HCT116 (cell line): ENCODE measurements at regions not wholly inside any gene's neighbourhood (a gene's known extent, or its start where the extent isn't known, plus 50 kb on each side); places are given as distances from the start of the nearest gene placed in this dataset.

Experiments used
- ATAC-seq: fragments of 200-7000 bp; cut with Tn5 transposase; 2 replicates; pipeline ENCODE4 v1.9.1; 2020; ENCODE audit warnings: mild to moderate bottlenecking, moderate library complexity
- BruUV-seq: library from RNA; stranded (reverse); fragments of 400-500 nt; replicated peaks from 2 replicates; lab custom pipeline; 2021; lab: Mats Ljungman, UMichigan
- CTCF ChIA-PET: fragments of 300-600 bp; sonication (Branson Sonifier 250); formaldehyde crosslinking; loops from one replicate; lab custom pipeline; 2021; ENCODE audit warnings: antibody characterized with exemption; lab: Charles Lee
- POLR2A ChIA-PET: fragments of 300-600, 350-600 bp; sonication (Branson Sonifier 250); formaldehyde crosslinking; loops from one replicate; lab custom pipeline; 2021; ENCODE audit warnings: antibody characterized with exemption; lab: Charles Lee
- RAD21 ChIA-PET, 2 experiments: fragments of 300-600 bp; sonication (Branson Sonifier 250); formaldehyde crosslinking; loops; one replicate each; lab custom pipeline; 2023; ENCODE audit warnings: low total read pairs in 2 of 2; ENCODE audit not compliant: uncharacterized antibody in 2 of 2, unreplicated experiment in 2 of 2, low non-redundant PET in 1 of 2; lab: Charles Lee
- DNase-seq: peaks from one replicate; pipeline ENCODE4 v3.0.0-alpha.2; 2010; ENCODE audit warnings: low read depth, low spot score
- H2AFZ ChIP-seq: fragments of 200-600 bp; shearing (Covaris generic), sonication (generic); 2 replicates; pipeline ENCODE4 v1.6.1; 2017; ENCODE audit warnings: low read depth, mixed run types, mixed read lengths, antibody characterized with exemption, low read length; ENCODE audit not compliant: poor library complexity, severe bottlenecking
- H3K27ac ChIP-seq: 2 replicates; pipeline ENCODE4 v1.5.1; 2012; ENCODE audit warnings: low read depth, low read length
- H3K27me3 ChIP-seq: fragments of 200-600 bp; sonication (generic); 2 replicates; pipeline ENCODE4 v1.6.1; 2016; ENCODE audit warnings: mixed run types, low read length, mixed read lengths; ENCODE audit not compliant: insufficient read depth
- H3K36me3 ChIP-seq, 2 experiments: fragments of 200-500 bp in 1 of 2; fragments of 200-600 bp in 1 of 2; sonication (Bioruptor generic) in 1 of 2; sonication (generic) in 1 of 2; 2 replicates each; pipeline versions ENCODE4 v1.5.1 to v1.6.1; 2014 to 2016; ENCODE audit warnings: low read length in 2 of 2, inconsistent platforms in 1 of 2, mixed read lengths in 1 of 2, mixed run types in 1 of 2; ENCODE audit not compliant: insufficient read depth in 2 of 2, control insufficient read depth in 1 of 2
- H3K4me1 ChIP-seq, 2 experiments: fragments of 200-600 bp in 1 of 2; sonication (generic) in 1 of 2; 2 replicates each; pipeline versions ENCODE4 v1.5.1 to v1.6.1; 2012 to 2017; ENCODE audit warnings: low read length in 2 of 2, inconsistent platforms in 1 of 2, mild to moderate bottlenecking in 1 of 2, mixed read lengths in 1 of 2, mixed run types in 1 of 2, moderate library complexity in 1 of 2; ENCODE audit not compliant: insufficient read depth in 2 of 2, control insufficient read depth in 1 of 2
- H3K4me2 ChIP-seq: fragments of 200-600 bp; sonication (generic); 2 replicates; pipeline ENCODE4 v1.6.1; 2017; ENCODE audit warnings: mixed run types, low read length, mixed read lengths
- H3K4me3 ChIP-seq, 2 experiments: fragments of 200-600 bp in 1 of 2; sonication (generic) in 1 of 2; replicated peaks in 1 of 2; 2 replicates each; pipeline ENCODE4 v1.5.1; 2011 to 2016; ENCODE audit warnings: low read length in 2 of 2, control low read depth in 1 of 2, low read depth in 1 of 2, mild to moderate bottlenecking in 1 of 2, mixed read lengths in 1 of 2, mixed run types in 1 of 2
- H3K79me2 ChIP-seq: fragments of 200-600 bp; sonication (generic); 2 replicates; pipeline ENCODE4 v1.6.1; 2017; ENCODE audit warnings: mild to moderate bottlenecking, mixed run types, low read length, moderate library complexity, mixed read lengths; ENCODE audit not compliant: insufficient read depth
- H3K9ac ChIP-seq: fragments of 200-600 bp; sonication (generic); 2 replicates; pipeline ENCODE4 v1.6.1; 2016; ENCODE audit warnings: low read length, mixed read lengths
- H3K9me2 ChIP-seq: fragments of 200-600 bp; sonication (generic), shearing (Covaris generic); 2 replicates; pipeline ENCODE4 v1.6.1; 2017; ENCODE audit warnings: mixed run types, mild to moderate bottlenecking, moderate library complexity; ENCODE audit not compliant: insufficient read depth
- H3K9me3 ChIP-seq, 2 experiments: fragments of 200-500 bp in 1 of 2; fragments of 200-600 bp in 1 of 2; sonication (Bioruptor generic) in 1 of 2; sonication (generic) in 1 of 2; 2 replicates each; pipeline ENCODE4 v1.6.1; 2014 to 2017; ENCODE audit warnings: low read length in 2 of 2, mixed read lengths in 2 of 2, inconsistent platforms in 1 of 2, low read depth in 1 of 2, mild to moderate bottlenecking in 1 of 2, mixed run types in 1 of 2, moderate library complexity in 1 of 2; ENCODE audit not compliant: control insufficient read depth in 1 of 2, insufficient read depth in 1 of 2
- H4K20me1 ChIP-seq: fragments of 200-600 bp; sonication (generic), shearing (Covaris generic); 2 replicates; pipeline ENCODE4 v1.6.1; 2017; ENCODE audit warnings: mixed run types, mild to moderate bottlenecking, moderate library complexity; ENCODE audit not compliant: insufficient read depth
- CBX3 ChIP-seq: IDR thresholded peaks from 2 replicates; pipeline ENCODE4 v1.6.1; 2012; ENCODE audit warnings: low read depth
- CTCF ChIP-seq, 3 experiments: fragments of 200-600 bp in 1 of 3; sonication (generic) in 1 of 3; IDR thresholded peaks in 2 of 3; conservative IDR thresholded peaks in 1 of 3; 2 replicates each; pipeline ENCODE4 v1.5.1; 2012 to 2017; ENCODE audit warnings: low read depth in 2 of 3, low read length in 2 of 3, antibody characterized with exemption in 1 of 3, borderline replicate concordance in 1 of 3, control low read depth in 1 of 3, mild to moderate bottlenecking in 1 of 3, mixed read lengths in 1 of 3, mixed run types in 1 of 3, moderate library complexity in 1 of 3; ENCODE audit not compliant: insufficient read depth in 1 of 3
- ELF1 ChIP-seq: IDR thresholded peaks from 2 replicates; pipeline ENCODE4 v1.6.1; 2012; ENCODE audit warnings: low read depth, borderline replicate concordance
- POLR2A ChIP-seq: IDR thresholded peaks from 2 replicates; pipeline ENCODE4 v1.7.0; 2011; ENCODE audit warnings: borderline replicate concordance; ENCODE audit not compliant: insufficient read depth, insufficient read length; ENCODE audit errors: extremely low read depth
- POLR2AphosphoS5 ChIP-seq: IDR thresholded peaks from 2 replicates; pipeline ENCODE4 v1.6.1; 2011; ENCODE audit warnings: mild to moderate bottlenecking, low read depth, low read length, moderate library complexity
- RAD21 ChIP-seq: IDR thresholded peaks from 2 replicates; pipeline ENCODE4 v1.6.1; 2012; ENCODE audit warnings: low read depth, mild to moderate bottlenecking
- ZFX ChIP-seq: fragments of 450-650 bp; IDR thresholded peaks from 2 replicates; pipeline ENCODE4 v1.6.1; 2017
- intact Hi-C: fragments of 100-400 bp; cut with micrococcal nuclease; formaldehyde crosslinking; loops from 2 replicates; pipeline ENCODE4 v1.10.0; 2022
- TF ChIP-seq, protein P1 (sequence below): IDR thresholded peaks from 2 replicates; pipeline ENCODE4 v1.6.1; 2011; ENCODE audit warnings: mild to moderate bottlenecking, low read length, moderate library complexity; ENCODE audit not compliant: insufficient replicate concordance; ENCODE audit errors: extremely low read depth

DNA sequence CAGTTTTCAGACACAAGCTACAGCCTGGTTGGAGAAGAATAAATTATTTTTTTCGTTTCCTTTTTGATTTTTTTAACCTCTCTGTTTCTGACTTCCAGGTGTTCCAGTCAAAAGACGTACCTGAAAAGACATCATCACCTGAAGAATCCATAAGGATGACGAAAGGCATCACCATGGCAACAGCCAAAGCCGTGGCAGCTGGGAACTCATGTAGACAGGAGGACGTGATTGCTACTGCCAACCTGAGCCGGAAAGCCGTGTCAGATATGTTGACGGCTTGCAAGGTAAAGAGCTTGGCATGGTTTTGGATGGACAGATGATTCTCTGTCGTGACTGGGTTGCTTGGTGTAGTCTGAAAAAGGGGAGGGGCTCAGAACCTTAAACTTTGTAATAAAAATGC lies 237.0 kb upstream of the TPM1 start:
- Histone ChIP-seq H4K20me1 (no peaks in the 10 kb centered on the region), H3K27ac (no peak overlapping the region), H3K9ac (no peak overlapping the region), H3K4me2 (no peak overlapping the region), H3K9me3 (no peaks in the 10 kb centered on the region), H3K36me3 (no peaks in the 10 kb centered on the region), H3K9me2 (no peaks in the 10 kb centered on the region), H3K4me1 (no peaks in the 10 kb centered on the region), H3K79me2 (no peaks in the 10 kb centered on the region), H3K4me3 (no peak overlapping the region), H3K27me3 (no peaks in the 10 kb centered on the region)
- DNase-seq, result no peak
- intact Hi-C loops, result no loop called here
- ChIA-PET POLR2A (no interaction called here), RAD21 (no interaction called here), CTCF (no interaction called here)
- no peak for ATAC-seq
- no TSS peak for BruUV-seq
- TF ChIP-seq POLR2A (no peak), ZFX (no peak), ELF1 (no peak), CBX3 (no peak), RAD21 (no peak), POLR2AphosphoS5 (no peak), CTCF (IDR thresholded peaks at IDR 0.05 in 2 of 3, conservative IDR thresholded peaks at IDR 0.05 in 1 of 3; ENCODE audit: borderline replicate concordance in 1 of 3, insufficient read depth in 1 of 3, low read depth in 2 of 3, low read length in 2 of 3) (no peak)
- TF ChIP-seq, protein P1, sequence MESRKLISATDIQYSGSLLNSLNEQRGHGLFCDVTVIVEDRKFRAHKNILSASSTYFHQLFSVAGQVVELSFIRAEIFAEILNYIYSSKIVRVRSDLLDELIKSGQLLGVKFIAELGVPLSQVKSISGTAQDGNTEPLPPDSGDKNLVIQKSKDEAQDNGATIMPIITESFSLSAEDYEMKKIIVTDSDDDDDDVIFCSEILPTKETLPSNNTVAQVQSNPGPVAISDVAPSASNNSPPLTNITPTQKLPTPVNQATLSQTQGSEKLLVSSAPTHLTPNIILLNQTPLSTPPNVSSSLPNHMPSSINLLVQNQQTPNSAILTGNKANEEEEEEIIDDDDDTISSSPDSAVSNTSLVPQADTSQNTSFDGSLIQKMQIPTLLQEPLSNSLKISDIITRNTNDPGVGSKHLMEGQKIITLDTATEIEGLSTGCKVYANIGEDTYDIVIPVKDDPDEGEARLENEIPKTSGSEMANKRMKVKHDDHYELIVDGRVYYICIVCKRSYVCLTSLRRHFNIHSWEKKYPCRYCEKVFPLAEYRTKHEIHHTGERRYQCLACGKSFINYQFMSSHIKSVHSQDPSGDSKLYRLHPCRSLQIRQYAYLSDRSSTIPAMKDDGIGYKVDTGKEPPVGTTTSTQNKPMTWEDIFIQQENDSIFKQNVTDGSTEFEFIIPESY, result no peak
- TF ChIP-seq, all 23 proteins: peak for 0
- no peak overlapping the region for H2AFZ ChIP-seq
